ENCODE measurements at regions not wholly inside any gene's neighbourhood (a gene's known extent, or its start where the extent isn't known, plus 50 kb on each side); places are given as distances from the start of the nearest gene placed in this dataset.
A peak's percentile ranks its signal among the peaks of the same experiment; 100 is the strongest.

GRCh38 chr10:29142516-29143314 lies 146.2 kb upstream of the LYZL1 start:
- peak overlapping the region; percentile 68 for H3K9ac ChIP-seq (ENCODE audit: low read depth, low read length)
- peaks cover 24% of the 10 kb centered on the region for H3K4me1 ChIP-seq (ENCODE audit: insufficient read depth, low read length)
- H3K9me3 ChIP-seq (ENCODE audit: control insufficient read depth, insufficient read depth, low read length): no peaks in the 10 kb centered on the region
- H3K36me3 ChIP-seq (ENCODE audit: insufficient read depth, low read length): no peaks in the 10 kb centered on the region

- peaks cover 24% of the 10 kb centered on the region for H3K4me1 ChIP-seq (ENCODE audit: insufficient read depth, low read length)
- H3K9ac ChIP-seq (ENCODE audit: low read depth, low read length): peak overlapping the region; percentile 68
- no peaks in the 10 kb centered on the region for H3K9me3 ChIP-seq (ENCODE audit: control insufficient read depth, insufficient read depth, low read length)
- no peaks in the 10 kb centered on the region for H3K36me3 ChIP-seq (ENCODE audit: insufficient read depth, low read length)
These were observed 144.7 kb upstream of the LYZL1 start for GRCh38 chr10:29144126-29144525.

- no peaks in the 10 kb centered on the region for H3K36me3 ChIP-seq (ENCODE audit: insufficient read depth, low read length)
- H3K9me3 ChIP-seq (ENCODE audit: control insufficient read depth, insufficient read depth, low read length): no peaks in the 10 kb centered on the region
- no peak overlapping the region for H3K9ac ChIP-seq (ENCODE audit: low read depth, low read length)
- H3K4me1 ChIP-seq (ENCODE audit: insufficient read depth, low read length): peaks cover 24% of the 10 kb centered on the region
These were observed 142.4 kb upstream of the LYZL1 start for GRCh38 chr10:29146311-29147100.

GRCh38 chr10:29150010-29150409 lies 138.9 kb upstream of the LYZL1 start:
- Histone ChIP-seq H3K36me3 (ENCODE audit: insufficient read depth, low read length) (no peaks in the 10 kb centered on the region), H3K9me3 (ENCODE audit: control insufficient read depth, insufficient read depth, low read length) (no peaks in the 10 kb centered on the region; the same call in 1 of the 2 replicates)

GRCh38 chr10:29151005-29151404 lies 137.9 kb upstream of the LYZL1 start:
- Histone ChIP-seq H3K9me3 (ENCODE audit: control insufficient read depth, insufficient read depth, low read length) (no peaks in the 10 kb centered on the region; the same call in 1 of the 2 replicates), H3K36me3 (ENCODE audit: insufficient read depth, low read length) (no peaks in the 10 kb centered on the region), H3K9ac (ENCODE audit: low read depth, low read length) (no peak overlapping the region), H3K4me1 (ENCODE audit: insufficient read depth, low read length) (peaks cover 16% of the 10 kb centered on the region)

More at GRCh38 chr10:29150010-29150409, 138.9 kb upstream of the LYZL1 start:
- Histone ChIP-seq H3K9ac (ENCODE audit: low read depth, low read length) (no peak overlapping the region), H3K4me1 (ENCODE audit: insufficient read depth, low read length) (peaks cover 16% of the 10 kb centered on the region)

- H3K9ac ChIP-seq (ENCODE audit: low read depth, low read length): no peak overlapping the region
- H3K4me1 ChIP-seq (ENCODE audit: insufficient read depth, low read length): peaks cover 31% of the 10 kb centered on the region
- peaks cover 7% of the 10 kb centered on the region for H3K9me3 ChIP-seq (ENCODE audit: control insufficient read depth, insufficient read depth, low read length)
- H3K36me3 ChIP-seq (ENCODE audit: insufficient read depth, low read length): no peaks in the 10 kb centered on the region
These were observed 131.5 kb upstream of the LYZL1 start for GRCh38 chr10:29157321-29157720.

- Histone ChIP-seq H3K9me3 (ENCODE audit: control insufficient read depth, insufficient read depth, low read length) (peaks cover 7% of the 10 kb centered on the region), H3K36me3 (ENCODE audit: insufficient read depth, low read length) (no peaks in the 10 kb centered on the region), H3K4me1 (ENCODE audit: insufficient read depth, low read length) (peaks cover 31% of the 10 kb centered on the region), H3K9ac (ENCODE audit: low read depth, low read length) (no peak overlapping the region)
These were observed 130.8 kb upstream of the LYZL1 start for GRCh38 chr10:29158066-29158465.

- H3K36me3 ChIP-seq (ENCODE audit: insufficient read depth, low read length): 0 out of 2 replicates have a peak, but pooled peaks cover 3% of the 10 kb centered on the region
- peaks cover 31% of the 10 kb centered on the region for H3K4me1 ChIP-seq (ENCODE audit: insufficient read depth, low read length)
- peak overlapping the region; percentile 17 for H3K9ac ChIP-seq (ENCODE audit: low read depth, low read length)
- peaks cover 27% of the 10 kb centered on the region for H3K9me3 ChIP-seq (ENCODE audit: control insufficient read depth, insufficient read depth, low read length)
These were observed 128.7 kb upstream of the LYZL1 start for GRCh38 chr10:29160150-29160617.

GRCh38 chr10:29163746-29164145 lies 125.1 kb upstream of the LYZL1 start:
- peaks cover 16% of the 10 kb centered on the region for H3K4me1 ChIP-seq (ENCODE audit: insufficient read depth, low read length)
- peaks cover 3% of the 10 kb centered on the region; the same call in 1 of the 2 replicates for H3K36me3 ChIP-seq (ENCODE audit: insufficient read depth, low read length)
- H3K9ac ChIP-seq (ENCODE audit: low read depth, low read length): no peak overlapping the region
- H3K9me3 ChIP-seq (ENCODE audit: control insufficient read depth, insufficient read depth, low read length): peaks cover 56% of the 10 kb centered on the region

GRCh38 chr10:29166713-29167112 lies 122.2 kb upstream of the LYZL1 start:
- Histone ChIP-seq H3K4me1 (ENCODE audit: insufficient read depth, low read length) (no peaks in the 10 kb centered on the region), H3K36me3 (ENCODE audit: insufficient read depth, low read length) (peaks cover 3% of the 10 kb centered on the region; the same call in 1 of the 2 replicates), H3K9ac (ENCODE audit: low read depth, low read length) (no peak overlapping the region), H3K9me3 (ENCODE audit: control insufficient read depth, insufficient read depth, low read length) (peaks cover 76% of the 10 kb centered on the region)

GRCh38 chr10:29169021-29169420 lies 119.8 kb upstream of the LYZL1 start:
- Histone ChIP-seq H3K36me3 (ENCODE audit: insufficient read depth, low read length) (no peaks in the 10 kb centered on the region; the same call in 1 of the 2 replicates), H3K4me1 (ENCODE audit: insufficient read depth, low read length) (no peaks in the 10 kb centered on the region), H3K9ac (ENCODE audit: low read depth, low read length) (no peak overlapping the region), H3K9me3 (ENCODE audit: control insufficient read depth, insufficient read depth, low read length) (peaks cover 70% of the 10 kb centered on the region)

GRCh38 chr10:29171717-29172116 lies 117.2 kb upstream of the LYZL1 start:
- Histone ChIP-seq H3K9ac (ENCODE audit: low read depth, low read length) (no peak overlapping the region), H3K36me3 (ENCODE audit: insufficient read depth, low read length) (no peaks in the 10 kb centered on the region; the same call in 1 of the 2 replicates), H3K4me1 (ENCODE audit: insufficient read depth, low read length) (no peaks in the 10 kb centered on the region), H3K9me3 (ENCODE audit: control insufficient read depth, insufficient read depth, low read length) (peaks cover 45% of the 10 kb centered on the region)

- H3K4me1 ChIP-seq (ENCODE audit: insufficient read depth, low read length): no peaks in the 10 kb centered on the region
- H3K9ac ChIP-seq (ENCODE audit: low read depth, low read length): no peak overlapping the region
- H3K36me3 ChIP-seq (ENCODE audit: insufficient read depth, low read length): no peaks in the 10 kb centered on the region
- peaks cover 24% of the 10 kb centered on the region for H3K9me3 ChIP-seq (ENCODE audit: control insufficient read depth, insufficient read depth, low read length)
These were observed 114.5 kb upstream of the LYZL1 start for GRCh38 chr10:29174389-29174788.
